Liver (tissue), 2 donors: ENCODE measurements at regions not wholly inside any gene's neighbourhood (a gene's known extent, or its start where the extent isn't known, plus 50 kb on each side); places are given as distances from the start of the nearest gene placed in this dataset.

Experiments
- CTCF ChIP-seq: fragments of 150-350 bp; IDR thresholded peaks from 2 replicates; pipeline ENCODE4 v1.5.1; 2017; ENCODE audit warnings: improper control_type of control experiment, low read depth, low read length; ENCODE audit not compliant: missing input control
- MAX ChIP-seq: IDR thresholded peaks from 2 replicates; pipeline ENCODE4 v1.6.1; 2016; ENCODE audit warnings: antibody characterized with exemption
- donor health status: healthy.

GRCh38 chr2:236516708-236517107 is 52.9 kb upstream of the ACKR3 start:
- TF ChIP-seq MAX (no peak), CTCF (no peak)
